HEK293 (cell line): ENCODE measurements at regions not wholly inside any gene's neighbourhood (a gene's known extent, or its start where the extent isn't known, plus 50 kb on each side); places are given as distances from the start of the nearest gene placed in this dataset.

Source experiments
- CTCF ChIA-PET: fragments of 350-600 bp; formaldehyde crosslinking; extraction: SDS; loops from one replicate; lab custom pipeline; 2021; ENCODE audit warnings: antibody characterized with exemption; lab: Yijun Ruan, JAX
- POLR2A ChIA-PET: fragments of 300-600 bp; formaldehyde crosslinking; extraction: SDS; loops from one replicate; lab custom pipeline; 2020; ENCODE audit warnings: antibody characterized with exemption, inconsistent platforms; lab: Yijun Ruan, JAX
- H3K27ac ChIP-seq: fragments of 200-500 bp; sonication (Bioruptor generic); 2 replicates; pipeline ENCODE4 v1.5.1; 2014; ENCODE audit warnings: low read depth, low read length, control low read depth, inconsistent platforms; ENCODE audit errors: extremely low read depth
- H3K36me3 ChIP-seq, 2 experiments: fragments of 200-500 bp in 1 of 2; sonication (Bioruptor generic) in 1 of 2; 1 replicate in 1 of 2; 2 replicates in 1 of 2; pipeline ENCODE4 v1.5.1; 2014 to 2017; ENCODE audit warnings: inconsistent platforms in 2 of 2, low read length in 2 of 2; ENCODE audit not compliant: control insufficient read depth in 2 of 2, insufficient read depth in 1 of 2
- H3K4me1 ChIP-seq: fragments of 200-500 bp; sonication (Bioruptor generic); 2 replicates; pipeline ENCODE4 v1.5.1; 2014; ENCODE audit warnings: mild to moderate bottlenecking, low read length, inconsistent platforms; ENCODE audit not compliant: control insufficient read depth, insufficient read depth
- H3K4me3 ChIP-seq: 2 replicates; pipeline ENCODE4 v1.5.1; 2011; ENCODE audit warnings: low read depth, mild to moderate bottlenecking, control low read depth, low read length, moderate library complexity
- H3K9me3 ChIP-seq: fragments of 200-500 bp; sonication (Bioruptor generic); 2 replicates; pipeline ENCODE4 v1.5.1; 2014; ENCODE audit warnings: low read depth, low read length, inconsistent platforms; ENCODE audit not compliant: control insufficient read depth, insufficient read depth
- KLF7 ChIP-seq: fragments of 450-650 bp; formaldehyde crosslinking; IDR thresholded peaks from 2 replicates; pipeline ENCODE4 v1.5.1; 2016; ENCODE audit warnings: missing biosample characterization, missing genetic modification characterization, borderline replicate concordance
- SCRT2 ChIP-seq: fragments of 450-650 bp; formaldehyde crosslinking; IDR thresholded peaks from 2 replicates; pipeline ENCODE4 v1.5.1; 2016; ENCODE audit warnings: missing biosample characterization, missing genetic modification characterization
- YY2 ChIP-seq: fragments of 450-650 bp; formaldehyde crosslinking; IDR thresholded peaks from 2 replicates; pipeline ENCODE4 v1.5.1; 2016; ENCODE audit warnings: missing biosample characterization, missing genetic modification characterization
- ZBTB1 ChIP-seq: fragments of 450-650 bp; formaldehyde crosslinking; IDR thresholded peaks from 2 replicates; pipeline ENCODE4 v1.5.1; 2016; ENCODE audit warnings: missing biosample characterization, missing genetic modification characterization
- ZBTB20 ChIP-seq: fragments of 450-650 bp; formaldehyde crosslinking; IDR thresholded peaks from 2 replicates; pipeline ENCODE4 v1.5.1; 2016; ENCODE audit warnings: missing biosample characterization, missing genetic modification characterization
- ZNF112 ChIP-seq: fragments of 450-650 bp; formaldehyde crosslinking; IDR thresholded peaks from 2 replicates; pipeline ENCODE4 v1.5.0; 2017; ENCODE audit warnings: missing biosample characterization, missing genetic modification characterization
- ZNF132 ChIP-seq: fragments of 450-650 bp; formaldehyde crosslinking; IDR thresholded peaks from 2 replicates; pipeline ENCODE4 v1.5.1; 2017; ENCODE audit warnings: missing biosample characterization, missing genetic modification characterization, borderline replicate concordance
- ZNF169 ChIP-seq: fragments of 450-650 bp; formaldehyde crosslinking; IDR thresholded peaks from 2 replicates; pipeline ENCODE4 v1.5.1; 2016; ENCODE audit warnings: missing biosample characterization, missing genetic modification characterization
- ZNF19 ChIP-seq: fragments of 450-650 bp; formaldehyde crosslinking; IDR thresholded peaks from 2 replicates; pipeline ENCODE4; 2016; ENCODE audit warnings: missing biosample characterization, missing genetic modification characterization, low read depth
- ZNF221 ChIP-seq: fragments of 450-650 bp; formaldehyde crosslinking; IDR thresholded peaks from 2 replicates; pipeline ENCODE4 v1.5.1; 2017; ENCODE audit warnings: missing biosample characterization, missing genetic modification characterization, borderline replicate concordance
- ZNF266 ChIP-seq: fragments of 450-650 bp; formaldehyde crosslinking; IDR thresholded peaks from 2 replicates; pipeline ENCODE4 v1.5.1; 2016; ENCODE audit warnings: missing biosample characterization, missing genetic modification characterization, low read depth
- ZNF311 ChIP-seq: fragments of 450-650 bp; formaldehyde crosslinking; IDR thresholded peaks from 2 replicates; pipeline ENCODE4 v1.5.1; 2017; ENCODE audit warnings: missing biosample characterization, missing genetic modification characterization, borderline replicate concordance
- ZNF341 ChIP-seq: fragments of 450-650 bp; formaldehyde crosslinking; IDR thresholded peaks from 2 replicates; pipeline ENCODE4; 2016; ENCODE audit warnings: low read depth, missing biosample characterization, missing genetic modification characterization
- ZNF391 ChIP-seq: fragments of 450-650 bp; formaldehyde crosslinking; IDR thresholded peaks from 2 replicates; pipeline ENCODE4 v1.5.1; 2016; ENCODE audit warnings: low read depth, missing biosample characterization, missing genetic modification characterization, borderline replicate concordance
- ZNF677 ChIP-seq: fragments of 450-650 bp; IDR thresholded peaks from 2 replicates; pipeline ENCODE4 v1.5.0; 2018; ENCODE audit warnings: missing biosample characterization, mild to moderate bottlenecking, missing genetic modification characterization, moderate library complexity
- ZNF707 ChIP-seq: fragments of 450-650 bp; formaldehyde crosslinking; IDR thresholded peaks from 2 replicates; pipeline ENCODE4 v1.5.1; 2016; ENCODE audit warnings: missing biosample characterization, missing genetic modification characterization
- ZNF785 ChIP-seq: fragments of 450-650 bp; formaldehyde crosslinking; IDR thresholded peaks from 2 replicates; pipeline ENCODE4 v1.5.1; 2016; ENCODE audit warnings: missing biosample characterization, missing genetic modification characterization
- ZSCAN16 ChIP-seq: fragments of 450-650 bp; formaldehyde crosslinking; IDR thresholded peaks from 2 replicates; pipeline ENCODE4 v1.5.1; 2016; ENCODE audit warnings: missing biosample characterization, missing genetic modification characterization
- TF ChIP-seq, protein P1 (sequence below): fragments of 450-650 bp; formaldehyde crosslinking; IDR thresholded peaks from 2 replicates; pipeline ENCODE4; 2016; ENCODE audit warnings: missing biosample characterization, missing genetic modification characterization
- TF ChIP-seq, protein P2 (sequence below): fragments of 450-650 bp; formaldehyde crosslinking; IDR thresholded peaks from 2 replicates; pipeline ENCODE4 v1.5.1; 2016; ENCODE audit warnings: missing biosample characterization, missing genetic modification characterization
- TF ChIP-seq, protein P3 (sequence below): fragments of 450-650 bp; formaldehyde crosslinking; IDR thresholded peaks from 2 replicates; pipeline ENCODE4 v1.5.1; 2016; ENCODE audit warnings: missing biosample characterization, missing genetic modification characterization
- TF ChIP-seq, protein P4 (sequence below): fragments of 450-650 bp; formaldehyde crosslinking; IDR thresholded peaks from 2 replicates; pipeline ENCODE4 v1.5.1; 2016; ENCODE audit warnings: missing biosample characterization, missing genetic modification characterization
- TF ChIP-seq, protein P5 (sequence below): fragments of 450-650 bp; formaldehyde crosslinking; IDR thresholded peaks from 2 replicates; pipeline ENCODE4 v1.5.1; 2016; ENCODE audit warnings: missing biosample characterization, missing genetic modification characterization
- TF ChIP-seq, protein P6 (sequence below): fragments of 450-650 bp; formaldehyde crosslinking; IDR thresholded peaks from 2 replicates; pipeline ENCODE4 v1.5.1; 2016; ENCODE audit warnings: missing biosample characterization, missing genetic modification characterization

DNA sequence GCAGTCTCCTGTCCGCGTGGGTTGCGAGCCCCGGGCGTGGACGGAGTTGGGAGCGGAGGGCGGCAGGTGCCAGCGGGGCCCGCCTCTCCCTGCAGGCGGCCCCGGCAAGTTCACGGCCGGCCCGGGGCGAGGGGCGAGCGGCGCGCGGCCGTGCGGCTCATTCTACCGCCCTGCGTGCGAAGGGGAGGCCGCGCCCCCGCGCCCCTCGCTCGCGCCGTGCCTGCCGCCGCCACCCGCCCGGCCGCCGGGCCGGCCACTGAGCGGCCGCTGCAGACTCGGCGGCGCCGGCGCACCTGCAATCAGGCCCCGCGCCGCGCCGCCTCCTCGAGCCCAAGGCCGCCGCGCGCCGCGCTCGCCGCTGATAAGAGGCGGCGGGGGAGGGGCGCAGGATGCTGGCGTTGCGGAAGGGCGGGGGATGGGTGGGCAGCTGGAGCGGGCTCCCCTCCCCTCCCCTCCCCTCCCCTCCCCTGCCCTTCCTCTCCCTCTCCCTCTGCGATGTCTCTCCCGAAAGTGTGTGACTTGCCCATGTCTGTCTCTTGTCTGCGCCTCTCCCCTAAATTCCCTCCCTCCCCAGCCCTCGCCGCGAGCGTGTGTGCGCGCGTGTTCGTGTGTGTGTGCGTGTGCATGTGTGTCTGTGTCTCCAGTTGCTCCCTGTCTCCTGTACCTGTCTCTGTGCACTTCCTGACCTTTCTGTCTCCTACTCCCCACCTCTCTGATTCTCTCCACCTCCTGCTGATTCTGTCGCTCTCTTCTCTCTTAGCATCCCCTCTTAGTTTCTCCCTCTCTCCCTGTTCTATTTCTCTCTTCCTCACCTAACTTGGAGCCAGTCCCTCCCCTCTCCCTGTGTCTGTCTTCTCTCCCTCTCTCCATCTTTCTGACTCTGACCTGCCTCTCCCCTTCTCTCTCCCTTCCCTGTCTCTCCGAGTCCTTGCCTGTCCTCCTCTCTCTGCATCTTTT, 768.1 kb upstream of the TBX3 start:
- POLR2A ChIA-PET: no interaction called here
- TF ChIP-seq ZNF391 (tag by site-specific recombination) (no peak), ZNF112 (tag by site-specific recombination) (no peak), ZNF266 (tag by site-specific recombination) (no peak), ZNF341 (tag by site-specific recombination) (no peak), ZNF132 (tag by site-specific recombination) (no peak), ZNF707 (no peak), ZNF169 (tag by site-specific recombination) (no peak), ZSCAN16 (tag by site-specific recombination) (no peak), ZNF19 (no peak), ZNF785 (tag by site-specific recombination) (no peak), ZNF677 (tag by site-specific recombination) (no peak), ZBTB20 (tag by site-specific recombination) (no peak; the same call in 1 of the 2 replicates), KLF7 (tag by site-specific recombination) (no peak), ZNF311 (tag by site-specific recombination) (no peak), ZNF221 (tag by site-specific recombination) (no peak), YY2 (tag by site-specific recombination) (no peak), ZBTB1 (tag by site-specific recombination) (no peak), SCRT2 (tag by site-specific recombination) (no peak)
- TF ChIP-seq, protein P1, sequence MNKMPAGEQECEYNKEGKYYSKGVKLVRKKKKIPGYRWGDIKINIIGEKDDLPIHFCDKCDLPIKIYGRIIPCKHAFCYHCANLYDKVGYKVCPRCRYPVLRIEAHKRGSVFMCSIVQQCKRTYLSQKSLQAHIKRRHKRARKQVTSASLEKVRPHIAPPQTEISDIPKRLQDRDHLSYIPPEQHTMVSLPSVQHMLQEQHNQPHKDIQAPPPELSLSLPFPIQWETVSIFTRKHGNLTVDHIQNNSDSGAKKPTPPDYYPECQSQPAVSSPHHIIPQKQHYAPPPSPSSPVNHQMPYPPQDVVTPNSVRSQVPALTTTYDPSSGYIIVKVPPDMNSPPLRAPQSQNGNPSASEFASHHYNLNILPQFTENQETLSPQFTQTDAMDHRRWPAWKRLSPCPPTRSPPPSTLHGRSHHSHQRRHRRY (tag by site-specific recombination): no peak
- TF ChIP-seq, protein P2, sequence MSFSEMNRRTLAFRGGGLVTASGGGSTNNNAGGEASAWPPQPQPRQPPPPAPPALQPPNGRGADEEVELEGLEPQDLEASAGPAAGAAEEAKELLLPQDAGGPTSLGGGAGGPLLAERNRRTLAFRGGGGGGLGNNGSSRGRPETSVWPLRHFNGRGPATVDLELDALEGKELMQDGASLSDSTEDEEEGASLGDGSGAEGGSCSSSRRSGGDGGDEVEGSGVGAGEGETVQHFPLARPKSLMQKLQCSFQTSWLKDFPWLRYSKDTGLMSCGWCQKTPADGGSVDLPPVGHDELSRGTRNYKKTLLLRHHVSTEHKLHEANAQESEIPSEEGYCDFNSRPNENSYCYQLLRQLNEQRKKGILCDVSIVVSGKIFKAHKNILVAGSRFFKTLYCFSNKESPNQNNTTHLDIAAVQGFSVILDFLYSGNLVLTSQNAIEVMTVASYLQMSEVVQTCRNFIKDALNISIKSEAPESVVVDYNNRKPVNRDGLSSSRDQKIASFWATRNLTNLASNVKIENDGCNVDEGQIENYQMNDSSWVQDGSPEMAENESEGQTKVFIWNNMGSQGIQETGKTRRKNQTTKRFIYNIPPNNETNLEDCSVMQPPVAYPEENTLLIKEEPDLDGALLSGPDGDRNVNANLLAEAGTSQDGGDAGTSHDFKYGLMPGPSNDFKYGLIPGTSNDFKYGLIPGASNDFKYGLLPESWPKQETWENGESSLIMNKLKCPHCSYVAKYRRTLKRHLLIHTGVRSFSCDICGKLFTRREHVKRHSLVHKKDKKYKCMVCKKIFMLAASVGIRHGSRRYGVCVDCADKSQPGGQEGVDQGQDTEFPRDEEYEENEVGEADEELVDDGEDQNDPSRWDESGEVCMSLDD (tag by site-specific recombination): no peak
- TF ChIP-seq, protein P3, sequence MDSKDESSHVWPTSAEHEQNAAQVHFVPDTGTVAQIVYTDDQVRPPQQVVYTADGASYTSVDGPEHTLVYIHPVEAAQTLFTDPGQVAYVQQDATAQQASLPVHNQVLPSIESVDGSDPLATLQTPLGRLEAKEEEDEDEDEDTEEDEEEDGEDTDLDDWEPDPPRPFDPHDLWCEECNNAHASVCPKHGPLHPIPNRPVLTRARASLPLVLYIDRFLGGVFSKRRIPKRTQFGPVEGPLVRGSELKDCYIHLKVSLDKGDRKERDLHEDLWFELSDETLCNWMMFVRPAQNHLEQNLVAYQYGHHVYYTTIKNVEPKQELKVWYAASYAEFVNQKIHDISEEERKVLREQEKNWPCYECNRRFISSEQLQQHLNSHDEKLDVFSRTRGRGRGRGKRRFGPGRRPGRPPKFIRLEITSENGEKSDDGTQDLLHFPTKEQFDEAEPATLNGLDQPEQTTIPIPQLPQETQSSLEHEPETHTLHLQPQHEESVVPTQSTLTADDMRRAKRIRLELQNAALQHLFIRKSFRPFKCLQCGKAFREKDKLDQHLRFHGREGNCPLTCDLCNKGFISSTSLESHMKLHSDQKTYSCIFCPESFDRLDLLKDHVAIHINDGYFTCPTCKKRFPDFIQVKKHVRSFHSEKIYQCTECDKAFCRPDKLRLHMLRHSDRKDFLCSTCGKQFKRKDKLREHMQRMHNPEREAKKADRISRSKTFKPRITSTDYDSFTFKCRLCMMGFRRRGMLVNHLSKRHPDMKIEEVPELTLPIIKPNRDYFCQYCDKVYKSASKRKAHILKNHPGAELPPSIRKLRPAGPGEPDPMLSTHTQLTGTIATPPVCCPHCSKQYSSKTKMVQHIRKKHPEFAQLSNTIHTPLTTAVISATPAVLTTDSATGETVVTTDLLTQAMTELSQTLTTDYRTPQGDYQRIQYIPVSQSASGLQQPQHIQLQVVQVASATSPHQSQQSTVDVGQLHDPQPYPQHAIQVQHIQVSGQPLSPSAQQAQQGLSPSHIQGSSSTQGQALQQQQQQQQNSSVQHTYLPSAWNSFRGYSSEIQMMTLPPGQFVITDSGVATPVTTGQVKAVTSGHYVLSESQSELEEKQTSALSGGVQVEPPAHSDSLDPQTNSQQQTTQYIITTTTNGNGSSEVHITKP (tag by site-specific recombination): peak; percentile 43; the same call in 1 of the 2 replicates
- TF ChIP-seq, protein P4, sequence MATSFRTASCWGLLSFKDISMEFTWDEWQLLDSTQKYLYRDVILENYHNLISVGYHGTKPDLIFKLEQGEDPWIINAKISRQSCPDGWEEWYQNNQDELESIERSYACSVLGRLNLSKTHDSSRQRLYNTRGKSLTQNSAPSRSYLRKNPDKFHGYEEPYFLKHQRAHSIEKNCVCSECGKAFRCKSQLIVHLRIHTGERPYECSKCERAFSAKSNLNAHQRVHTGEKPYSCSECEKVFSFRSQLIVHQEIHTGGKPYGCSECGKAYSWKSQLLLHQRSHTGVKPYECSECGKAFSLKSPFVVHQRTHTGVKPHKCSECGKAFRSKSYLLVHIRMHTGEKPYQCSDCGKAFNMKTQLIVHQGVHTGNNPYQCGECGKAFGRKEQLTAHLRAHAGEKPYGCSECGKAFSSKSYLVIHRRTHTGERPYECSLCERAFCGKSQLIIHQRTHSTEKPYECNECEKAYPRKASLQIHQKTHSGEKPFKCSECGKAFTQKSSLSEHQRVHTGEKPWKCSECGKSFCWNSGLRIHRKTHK: no peak
- TF ChIP-seq, protein P5, sequence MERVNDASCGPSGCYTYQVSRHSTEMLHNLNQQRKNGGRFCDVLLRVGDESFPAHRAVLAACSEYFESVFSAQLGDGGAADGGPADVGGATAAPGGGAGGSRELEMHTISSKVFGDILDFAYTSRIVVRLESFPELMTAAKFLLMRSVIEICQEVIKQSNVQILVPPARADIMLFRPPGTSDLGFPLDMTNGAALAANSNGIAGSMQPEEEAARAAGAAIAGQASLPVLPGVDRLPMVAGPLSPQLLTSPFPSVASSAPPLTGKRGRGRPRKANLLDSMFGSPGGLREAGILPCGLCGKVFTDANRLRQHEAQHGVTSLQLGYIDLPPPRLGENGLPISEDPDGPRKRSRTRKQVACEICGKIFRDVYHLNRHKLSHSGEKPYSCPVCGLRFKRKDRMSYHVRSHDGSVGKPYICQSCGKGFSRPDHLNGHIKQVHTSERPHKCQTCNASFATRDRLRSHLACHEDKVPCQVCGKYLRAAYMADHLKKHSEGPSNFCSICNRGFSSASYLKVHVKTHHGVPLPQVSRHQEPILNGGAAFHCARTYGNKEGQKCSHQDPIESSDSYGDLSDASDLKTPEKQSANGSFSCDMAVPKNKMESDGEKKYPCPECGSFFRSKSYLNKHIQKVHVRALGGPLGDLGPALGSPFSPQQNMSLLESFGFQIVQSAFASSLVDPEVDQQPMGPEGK (tag by site-specific recombination): 0 out of 2 replicates have a peak, but pooled peaks have one; percentile 20
- TF ChIP-seq, protein P6, sequence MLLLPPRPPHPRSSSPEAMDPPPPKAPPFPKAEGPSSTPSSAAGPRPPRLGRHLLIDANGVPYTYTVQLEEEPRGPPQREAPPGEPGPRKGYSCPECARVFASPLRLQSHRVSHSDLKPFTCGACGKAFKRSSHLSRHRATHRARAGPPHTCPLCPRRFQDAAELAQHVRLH: no peak

More for the DNA sequence above, 768.1 kb upstream of the TBX3 start:
- Histone ChIP-seq H3K4me1 (peaks cover 4% of the 10 kb centered on the region; the same call in 1 of the 2 replicates), H3K9me3 (no peaks in the 10 kb centered on the region), H3K36me3 (no peaks in the 10 kb centered on the region), H3K4me3 (peak overlapping the region; percentile 21), H3K27ac (peak overlapping the region; percentile 59; the same call in 1 of the 2 replicates)
- CTCF ChIA-PET: no interaction called here
